Gastrocnemius medialis (tissue), 4 donors: ENCODE measurements at regions not wholly inside any gene's neighbourhood (a gene's known extent, or its start where the extent isn't known, plus 50 kb on each side); places are given as distances from the start of the nearest gene placed in this dataset.

Experiments
- ATAC-seq, 2 donors: fragments of 150-250 bp; one replicate each; pipeline ENCODE4 v1.9.1; 2016
- DNase-seq, 2 donors: peaks; one replicate each; pipeline ENCODE4 v3.0.0-alpha.2; 2019
- H3K27ac ChIP-seq, 4 donors: fragments of 200-600 bp; sonication (generic); 1 replicate in 1 of 4; 2 replicates in 3 of 4; pipeline ENCODE4 v1.5.1; 2016 to 2018; ENCODE audit warnings: mild to moderate bottlenecking in 2 of 4, moderate library complexity in 1 of 4
- H3K27me3 ChIP-seq, 3 donors: fragments of 200-600 bp; sonication (generic) in 2 of 3; 1 replicate in 1 of 3; 2 replicates in 2 of 3; pipeline versions ENCODE4 v1.5.1 to v1.6.0; 2016 to 2019; ENCODE audit warnings: mild to moderate bottlenecking in 1 of 3, moderate library complexity in 1 of 3
- H3K36me3 ChIP-seq, 2 donors: fragments of 200-600 bp; sonication (generic) in 1 of 2; one replicate each; pipeline ENCODE4 v1.5.1; 2017 to 2018
- H3K4me1 ChIP-seq, 2 donors: fragments of 200-600 bp; sonication (generic) in 1 of 2; one replicate each; pipeline ENCODE4 v1.5.1; 2016 to 2017; ENCODE audit warnings: mild to moderate bottlenecking in 2 of 2
- H3K4me3 ChIP-seq, 4 donors: fragments of 200-600 bp; sonication (generic) in 3 of 4; 1 replicate in 1 of 4; 2 replicates in 3 of 4; pipeline ENCODE4 v1.5.1; 2016 to 2019; ENCODE audit warnings: mild to moderate bottlenecking in 2 of 4
- H3K9me3 ChIP-seq, 3 donors: fragments of 200-600 bp; sonication (generic) in 2 of 3; 1 replicate in 1 of 3; 2 replicates in 2 of 3; pipeline ENCODE4 v1.5.1; 2016 to 2019
- POLR2A ChIP-seq, 2 donors: fragments of 450-650 bp; IDR thresholded peaks; one replicate each; pipeline ENCODE4 v1.6.1; 2017; ENCODE audit warnings: antibody characterized with exemption in 2 of 2, mild to moderate bottlenecking in 2 of 2, moderate library complexity in 2 of 2
- in situ Hi-C, 4 donors: fragments of 200-750 bp; cut with MboI; loops; one replicate each; pipeline versions ENCODE4 v1.15.0 to v1.8.0; 2017; ENCODE audit warnings: low sequenced_read_pairs in 4 of 4
- intact Hi-C: fragments of 100-400 bp; cut with DNase I; formaldehyde crosslinking; loops from one replicate; pipeline ENCODE4 v1.15.1; 2023; ENCODE audit warnings: low total_unique reads
- TF ChIP-seq, protein P1 (sequence below), 5 experiments: fragments of 450-650 bp in 3 of 5; fragments of 200-600 bp in 2 of 5; sonication (generic) in 2 of 5; IDR thresholded peaks in 4 of 5; conservative IDR thresholded peaks in 1 of 5; 1 replicate in 4 of 5; 2 replicates in 1 of 5; pipeline ENCODE4 v1.5.1; 2016 to 2019; ENCODE audit warnings: antibody characterized with exemption in 5 of 5, mild to moderate bottlenecking in 3 of 5, moderate library complexity in 3 of 5

DNA sequence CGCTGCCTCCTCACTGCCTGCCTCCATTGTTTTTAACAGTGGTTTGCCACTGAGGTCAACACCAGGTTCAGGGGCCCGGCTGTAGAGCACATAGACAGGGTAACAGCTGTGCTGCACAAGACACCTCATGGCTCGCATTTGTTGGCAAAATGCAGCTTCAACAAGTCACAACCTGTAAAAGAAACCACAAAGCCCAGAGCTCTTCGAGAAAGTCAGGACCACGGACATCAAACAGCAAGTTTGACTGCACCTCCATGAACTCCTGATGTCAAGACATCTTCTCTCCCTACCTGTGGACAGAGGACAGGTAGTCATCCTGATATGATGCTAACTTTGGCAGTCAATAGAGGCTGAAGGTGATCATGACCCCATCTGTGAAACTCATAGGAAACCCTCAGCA, 142.4 kb upstream of the SOX9 start:
- Histone ChIP-seq H3K27me3 (no peaks in the 10 kb centered on the region), H3K36me3 (no peaks in the 10 kb centered on the region), H3K4me1 (peaks cover 14 to 17% of the 10 kb centered on the region in 2 donors), H3K9me3 (no peaks in the 10 kb centered on the region), H3K27ac (no peak overlapping the region), H3K4me3 (no peak overlapping the region)
- in situ Hi-C loops (loop anchor here in 1 of 4 donors (5.0 kb wide), 1 partner anchor 66 kb away; no protein-coding TSS in a partner anchor), intact Hi-C loops (no loop called here)
- DNase-seq (no peak), ATAC-seq (no peak)
- TF ChIP-seq, protein P1, sequence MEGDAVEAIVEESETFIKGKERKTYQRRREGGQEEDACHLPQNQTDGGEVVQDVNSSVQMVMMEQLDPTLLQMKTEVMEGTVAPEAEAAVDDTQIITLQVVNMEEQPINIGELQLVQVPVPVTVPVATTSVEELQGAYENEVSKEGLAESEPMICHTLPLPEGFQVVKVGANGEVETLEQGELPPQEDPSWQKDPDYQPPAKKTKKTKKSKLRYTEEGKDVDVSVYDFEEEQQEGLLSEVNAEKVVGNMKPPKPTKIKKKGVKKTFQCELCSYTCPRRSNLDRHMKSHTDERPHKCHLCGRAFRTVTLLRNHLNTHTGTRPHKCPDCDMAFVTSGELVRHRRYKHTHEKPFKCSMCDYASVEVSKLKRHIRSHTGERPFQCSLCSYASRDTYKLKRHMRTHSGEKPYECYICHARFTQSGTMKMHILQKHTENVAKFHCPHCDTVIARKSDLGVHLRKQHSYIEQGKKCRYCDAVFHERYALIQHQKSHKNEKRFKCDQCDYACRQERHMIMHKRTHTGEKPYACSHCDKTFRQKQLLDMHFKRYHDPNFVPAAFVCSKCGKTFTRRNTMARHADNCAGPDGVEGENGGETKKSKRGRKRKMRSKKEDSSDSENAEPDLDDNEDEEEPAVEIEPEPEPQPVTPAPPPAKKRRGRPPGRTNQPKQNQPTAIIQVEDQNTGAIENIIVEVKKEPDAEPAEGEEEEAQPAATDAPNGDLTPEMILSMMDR (IDR thresholded peaks at IDR 0.05 in 4 of 5, conservative IDR thresholded peaks at IDR 0.05 in 1 of 5): no peak
- no peak for TF ChIP-seq POLR2A (IDR thresholded peaks at IDR 0.05)

DNA sequence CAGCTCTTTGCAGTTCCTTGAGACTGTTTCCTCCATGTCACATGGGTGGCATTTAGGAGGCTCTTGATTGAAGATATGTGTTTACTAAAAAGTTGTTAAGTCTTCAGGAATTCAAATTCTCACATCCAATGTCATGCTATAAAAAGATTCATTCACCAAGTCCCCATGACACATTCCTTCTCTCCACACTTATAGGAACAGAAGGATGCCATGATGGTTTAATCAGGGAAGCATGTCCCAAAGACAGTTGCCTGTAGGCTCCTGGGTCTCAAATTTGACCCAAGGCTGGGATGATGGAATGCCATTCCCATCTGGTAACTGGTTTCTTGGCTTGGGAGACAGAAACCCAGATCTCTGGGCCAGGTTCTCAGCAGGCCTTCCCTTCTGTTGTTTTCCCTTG, 140.6 kb upstream of the SOX9 start:
- peaks cover 4 to 6% of the 10 kb centered on the region in 2 donors for H3K4me1 ChIP-seq
- no peak overlapping the region for H3K27ac ChIP-seq
- H3K4me3 ChIP-seq: no peak overlapping the region
- TF ChIP-seq POLR2A (IDR thresholded peaks at IDR 0.05): no peak
- TF ChIP-seq, protein P1 (IDR thresholded peaks at IDR 0.05 in 4 of 5, conservative IDR thresholded peaks at IDR 0.05 in 1 of 5): no peak
- no peaks in the 10 kb centered on the region for H3K27me3 ChIP-seq
- intact Hi-C loops: no loop called here
- DNase-seq (no peak), ATAC-seq (no peak)
- H3K36me3 ChIP-seq: no peaks in the 10 kb centered on the region
- in situ Hi-C loops: no loop called here
- no peaks in the 10 kb centered on the region for H3K9me3 ChIP-seq

DNA sequence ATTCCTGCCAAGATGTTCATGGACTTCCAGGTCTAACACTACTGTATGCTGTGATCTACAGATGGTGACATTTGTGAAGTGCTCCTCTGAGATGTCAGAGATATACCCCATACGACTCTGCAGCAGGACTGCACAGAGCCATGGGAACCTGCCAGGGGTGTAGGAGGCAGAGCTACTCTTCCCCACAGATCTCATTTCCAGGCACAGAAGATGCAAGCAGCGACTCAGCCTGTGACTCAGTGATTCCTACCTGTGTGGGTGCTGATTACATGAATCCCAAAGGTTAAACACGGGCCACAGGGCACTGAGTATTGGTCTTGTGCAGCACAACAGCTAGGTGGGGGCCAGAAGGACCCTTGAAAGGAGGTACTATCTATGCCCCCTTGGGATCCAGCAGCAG, 137.0 kb upstream of the SOX9 start:
- no peak for DNase-seq
- Histone ChIP-seq H3K4me1 (no peaks in the 10 kb centered on the region), H3K36me3 (no peaks in the 10 kb centered on the region), H3K4me3 (no peak overlapping the region), H3K27me3 (no peaks in the 10 kb centered on the region), H3K9me3 (no peaks in the 10 kb centered on the region), H3K27ac (no peak overlapping the region)
- TF ChIP-seq, protein P1 (IDR thresholded peaks at IDR 0.05 in 4 of 5, conservative IDR thresholded peaks at IDR 0.05 in 1 of 5): no peak
- TF ChIP-seq POLR2A (IDR thresholded peaks at IDR 0.05): no peak
- no peak for ATAC-seq
- in situ Hi-C loops (no loop called here), intact Hi-C loops (no loop called here)

DNA sequence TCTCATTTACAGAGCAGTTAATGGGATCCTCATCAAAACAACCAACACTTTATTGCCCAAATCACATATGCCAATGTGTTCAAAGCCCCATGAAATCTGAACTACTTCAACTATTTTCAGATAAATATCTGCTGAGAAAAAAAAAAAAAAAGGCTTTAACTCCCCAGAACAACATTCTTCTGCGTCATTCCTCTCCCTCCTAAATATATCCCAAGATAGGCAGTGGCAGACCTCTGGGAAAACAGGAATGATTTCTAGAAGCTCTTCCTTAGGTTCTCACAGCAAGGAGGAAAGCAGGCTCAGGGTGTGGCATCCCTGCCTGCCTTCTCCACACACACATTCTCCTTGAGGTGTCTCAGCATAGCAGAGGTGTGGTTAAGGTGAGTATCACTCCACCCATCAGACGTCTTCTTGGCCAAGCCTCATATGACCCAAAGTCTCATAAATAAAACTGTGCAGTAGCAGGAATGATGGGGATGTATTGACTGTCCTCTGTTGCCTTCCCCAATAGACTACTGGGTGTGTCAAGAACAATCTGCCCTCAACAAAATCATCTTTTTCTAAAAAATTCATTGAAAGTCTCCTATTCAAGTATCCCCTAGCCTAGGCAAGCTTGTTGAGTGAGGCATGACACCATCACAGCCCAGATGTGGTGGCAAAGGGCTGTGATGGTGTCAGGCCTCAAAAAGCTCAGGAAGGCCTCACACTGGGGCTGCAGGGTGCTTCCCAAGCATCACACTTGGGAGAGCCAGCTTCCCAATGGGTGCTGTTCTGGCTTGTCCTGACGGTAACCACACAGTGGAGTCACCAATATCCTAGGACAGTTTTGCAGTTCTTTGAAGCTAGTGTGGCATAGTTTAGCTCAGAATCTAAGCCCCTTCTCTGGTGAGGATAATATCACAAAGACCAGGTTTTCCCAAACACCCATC, 135.4 kb upstream of the SOX9 start:
- intact Hi-C loops: no loop called here
- no peak for ATAC-seq
- H3K36me3 ChIP-seq: no peaks in the 10 kb centered on the region
- H3K4me1 ChIP-seq: no peaks in the 10 kb centered on the region
- no peak overlapping the region for H3K4me3 ChIP-seq
- H3K27me3 ChIP-seq: no peaks in the 10 kb centered on the region
- H3K9me3 ChIP-seq: no peaks in the 10 kb centered on the region
- in situ Hi-C loops: no loop called here
- DNase-seq: no peak
- TF ChIP-seq POLR2A (IDR thresholded peaks at IDR 0.05): no peak
- TF ChIP-seq, protein P1 (IDR thresholded peaks at IDR 0.05 in 4 of 5, conservative IDR thresholded peaks at IDR 0.05 in 1 of 5): no peak
- H3K27ac ChIP-seq: no peak overlapping the region
